Activated T-cell treated with anti-CD3 and anti-CD28 coated beads, Interleukin-2, amount 50 U/mL, for 24 hours (primary cell): ENCODE measurements at regions not wholly inside any gene's neighbourhood (a gene's known extent, or its start where the extent isn't known, plus 50 kb on each side); places are given as distances from the start of the nearest gene placed in this dataset.

Experiments
- DNase-seq: peaks from one replicate; pipeline ENCODE4 v3.0.0-alpha.2; 2020
- H3K27ac Mint-ChIP-seq: 2 replicates; pipeline ENCODE4 v1.8.0; 2020; ENCODE audit warnings: mild to moderate bottlenecking, mixed read lengths
- H3K27me3 Mint-ChIP-seq: 2 replicates; pipeline ENCODE4 v1.8.0; 2020; ENCODE audit warnings: mixed read lengths
- H3K36me3 Mint-ChIP-seq: 2 replicates; pipeline ENCODE4 v1.8.0; 2020; ENCODE audit warnings: low read depth, mixed read lengths
- H3K4me1 Mint-ChIP-seq: 2 replicates; pipeline ENCODE4 v1.8.0; 2020; ENCODE audit warnings: low read depth, mixed read lengths
- H3K4me3 Mint-ChIP-seq: 2 replicates; pipeline ENCODE4 v1.8.0; 2020; ENCODE audit warnings: mild to moderate bottlenecking, moderate library complexity, mixed read lengths
- H3K9me3 Mint-ChIP-seq: 2 replicates; pipeline ENCODE4 v1.8.0; 2020; ENCODE audit warnings: mixed read lengths

DNA sequence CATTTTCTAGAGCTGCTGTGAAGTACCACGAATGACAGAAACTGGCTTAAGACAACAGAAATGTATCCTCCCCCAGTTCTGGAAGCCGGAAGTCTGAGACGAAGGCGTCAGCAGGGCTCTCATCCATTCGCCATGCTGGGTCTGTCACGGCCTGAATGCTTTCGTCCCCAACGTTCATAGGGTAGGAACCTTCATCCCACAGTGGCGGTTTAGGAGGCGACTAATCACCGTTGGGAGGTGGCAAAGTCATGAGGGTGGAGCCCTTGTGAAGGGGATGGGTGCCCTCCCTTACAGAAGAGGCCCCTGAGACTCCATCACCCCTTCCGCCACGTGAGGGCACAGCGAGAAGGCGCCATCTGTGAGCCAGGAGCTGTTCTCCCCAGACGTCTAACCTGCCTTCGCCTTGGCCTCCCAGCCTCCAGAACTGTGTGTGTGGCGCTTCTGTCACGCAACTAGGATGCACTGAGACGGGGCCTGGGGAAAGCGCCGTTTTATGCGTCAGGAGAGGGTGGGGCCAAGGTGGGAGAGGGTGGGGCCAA, 250.3 kb downstream of the TTLL2 start:
- H3K27ac Mint-ChIP-seq, result no peak overlapping the region
- H3K4me3 Mint-ChIP-seq, result no peak overlapping the region
- no peaks in the 10 kb centered on the region for H3K9me3 Mint-ChIP-seq
- no peaks in the 10 kb centered on the region for H3K4me1 Mint-ChIP-seq
- H3K27me3 Mint-ChIP-seq, result peaks cover 19% of the 10 kb centered on the region
- H3K36me3 Mint-ChIP-seq, result no peaks in the 10 kb centered on the region
- DNase-seq, result no peak

DNA sequence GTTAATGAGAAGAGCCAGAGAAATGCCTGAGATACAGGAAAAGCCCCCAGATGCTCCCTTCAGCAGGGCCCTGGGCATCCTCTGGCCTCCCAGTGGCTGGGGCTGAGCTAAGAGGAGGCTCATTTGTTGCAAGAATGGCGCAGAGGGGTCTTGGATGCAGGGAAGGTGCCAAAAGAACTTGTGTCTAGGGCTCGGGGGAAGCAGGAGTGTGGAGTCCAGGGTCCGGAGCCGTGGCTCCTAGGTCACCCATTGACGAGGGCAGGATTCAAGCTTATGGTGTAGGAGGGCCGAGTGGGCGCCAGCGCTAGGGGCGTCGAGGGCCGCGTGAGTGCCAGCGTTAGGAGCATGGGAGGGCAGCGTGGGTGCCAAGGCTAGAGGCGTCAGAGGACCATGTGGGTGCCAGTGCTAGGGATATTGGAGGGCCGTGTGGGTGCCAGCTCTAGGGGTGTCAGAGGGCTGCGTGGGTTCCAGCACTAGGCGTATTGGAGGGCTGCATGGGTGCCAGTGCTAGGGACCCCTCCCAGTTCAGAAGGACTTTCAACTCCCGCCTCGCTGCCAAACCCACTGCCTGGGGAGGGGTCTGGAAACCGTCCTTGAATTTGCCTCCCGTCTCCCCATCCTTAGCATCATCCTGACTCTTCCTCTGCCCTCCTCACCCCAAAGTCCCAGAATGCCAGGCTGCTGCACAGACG, 250.5 kb upstream of the AFDN start:
- no peaks in the 10 kb centered on the region for H3K36me3 Mint-ChIP-seq
- H3K27ac Mint-ChIP-seq, result no peak overlapping the region
- no peak for DNase-seq
- peaks cover 19% of the 10 kb centered on the region for H3K27me3 Mint-ChIP-seq
- H3K4me3 Mint-ChIP-seq, result no peak overlapping the region
- H3K4me1 Mint-ChIP-seq, result no peaks in the 10 kb centered on the region
- no peaks in the 10 kb centered on the region for H3K9me3 Mint-ChIP-seq

DNA sequence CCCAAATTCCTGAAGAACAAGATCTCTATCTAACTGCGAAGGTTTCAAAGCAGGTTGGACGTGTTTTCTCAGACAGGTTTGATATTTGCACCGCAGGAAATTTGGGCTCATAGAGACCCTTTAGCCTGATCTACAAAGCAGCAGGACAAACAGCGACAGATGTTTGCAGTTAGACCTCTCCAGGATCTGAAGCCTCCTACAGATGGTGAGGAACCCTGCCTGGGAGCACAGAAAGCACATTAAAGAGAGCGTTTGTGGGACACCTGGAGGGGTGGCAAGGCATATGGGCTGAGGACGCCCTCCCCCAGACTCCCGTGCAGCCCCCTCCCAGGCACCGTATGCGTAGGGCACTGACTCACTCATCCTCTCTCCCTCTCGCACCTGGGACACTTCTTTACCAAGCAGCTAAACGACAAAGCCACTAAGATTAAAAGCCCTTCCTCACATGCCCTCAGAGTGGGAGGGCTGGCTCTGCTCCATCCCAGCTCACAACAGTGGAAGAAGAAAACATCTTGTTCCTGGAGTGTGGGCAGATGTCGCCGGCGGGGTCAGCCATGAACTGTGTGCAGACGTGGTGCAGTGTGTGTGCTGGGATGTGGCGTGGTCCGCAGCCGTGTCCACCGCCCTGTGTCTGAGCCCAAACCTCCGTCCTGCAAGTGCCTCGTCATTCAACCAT, 249.7 kb upstream of the AFDN start:
- Mint-ChIP-seq H3K9me3 (no peaks in the 10 kb centered on the region), H3K27ac (no peak overlapping the region), H3K36me3 (no peaks in the 10 kb centered on the region), H3K4me3 (no peak overlapping the region), H3K27me3 (peaks cover 19% of the 10 kb centered on the region), H3K4me1 (no peaks in the 10 kb centered on the region)
- DNase-seq, result no peak

DNA sequence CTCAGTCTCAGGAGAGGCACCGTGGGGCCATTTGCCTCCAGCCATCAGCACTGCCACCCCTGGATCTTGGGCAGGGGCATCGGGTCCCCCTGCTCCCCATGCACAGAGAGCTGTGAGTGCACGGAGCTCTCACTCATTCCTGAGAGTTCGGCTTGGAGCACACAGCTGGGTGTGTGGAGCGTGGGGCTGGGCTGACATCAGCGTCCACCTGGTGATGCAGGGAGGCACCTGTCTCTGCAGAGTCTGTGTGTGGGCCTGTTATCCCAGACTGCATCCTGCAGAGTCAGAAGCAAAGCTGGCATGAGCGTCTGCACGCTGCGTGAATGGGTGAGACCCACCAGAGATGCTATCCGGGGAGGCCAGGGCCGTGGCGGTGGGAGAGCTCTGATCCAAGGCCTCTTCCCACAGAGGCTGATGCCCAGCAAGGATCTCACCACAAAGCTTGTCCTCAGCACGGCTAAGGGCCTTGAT, 248.8 kb upstream of the AFDN start:
- peaks cover 18% of the 10 kb centered on the region for H3K27me3 Mint-ChIP-seq
- no peak for DNase-seq
- peaks cover 6% of the 10 kb centered on the region for H3K9me3 Mint-ChIP-seq
- no peaks in the 10 kb centered on the region for H3K36me3 Mint-ChIP-seq
- H3K4me3 Mint-ChIP-seq, result no peak overlapping the region
- no peak overlapping the region for H3K27ac Mint-ChIP-seq
- no peaks in the 10 kb centered on the region for H3K4me1 Mint-ChIP-seq

- Mint-ChIP-seq H3K27ac (no peak overlapping the region), H3K4me3 (no peak overlapping the region)
Measured at GRCh38 chr6:167578371-167578901, 248.3 kb upstream of the AFDN start.

GRCh38 chr6:167579806-167580618, 246.7 kb upstream of the AFDN start:
- Mint-ChIP-seq H3K27ac (no peak overlapping the region), H3K36me3 (no peaks in the 10 kb centered on the region), H3K9me3 (peaks cover 8% of the 10 kb centered on the region), H3K27me3 (peaks cover 22% of the 10 kb centered on the region), H3K4me1 (no peaks in the 10 kb centered on the region), H3K4me3 (no peak overlapping the region)
- DNase-seq, result no peak

More at GRCh38 chr6:167578371-167578901, 248.3 kb upstream of the AFDN start:
- H3K27me3 Mint-ChIP-seq, result peaks cover 21% of the 10 kb centered on the region
- DNase-seq, result no peak
- H3K9me3 Mint-ChIP-seq, result peaks cover 8% of the 10 kb centered on the region
- H3K36me3 Mint-ChIP-seq, result no peaks in the 10 kb centered on the region
- no peaks in the 10 kb centered on the region for H3K4me1 Mint-ChIP-seq

- no peak for DNase-seq
- Mint-ChIP-seq H3K4me3 (no peak overlapping the region), H3K9me3 (peaks cover 8% of the 10 kb centered on the region), H3K27me3 (peaks cover 27% of the 10 kb centered on the region), H3K36me3 (no peaks in the 10 kb centered on the region), H3K27ac (no peak overlapping the region), H3K4me1 (no peaks in the 10 kb centered on the region)
Measured at GRCh38 chr6:167580619-167580911, 246.1 kb upstream of the AFDN start.

- Mint-ChIP-seq H3K27ac (no peak overlapping the region), H3K36me3 (no peaks in the 10 kb centered on the region), H3K4me3 (no peak overlapping the region), H3K9me3 (peaks cover 8% of the 10 kb centered on the region), H3K27me3 (peaks cover 26% of the 10 kb centered on the region), H3K4me1 (no peaks in the 10 kb centered on the region)
- no peak for DNase-seq
Measured at GRCh38 chr6:167581637-167582036, 245.1 kb upstream of the AFDN start.

GRCh38 chr6:167583412-167583811, 243.3 kb upstream of the AFDN start:
- no peak for DNase-seq
- H3K27ac Mint-ChIP-seq, result no peak overlapping the region
- no peak overlapping the region for H3K4me3 Mint-ChIP-seq
- H3K9me3 Mint-ChIP-seq, result peaks cover 8% of the 10 kb centered on the region
- H3K4me1 Mint-ChIP-seq, result no peaks in the 10 kb centered on the region
- peaks cover 25% of the 10 kb centered on the region for H3K27me3 Mint-ChIP-seq
- H3K36me3 Mint-ChIP-seq, result no peaks in the 10 kb centered on the region

DNA sequence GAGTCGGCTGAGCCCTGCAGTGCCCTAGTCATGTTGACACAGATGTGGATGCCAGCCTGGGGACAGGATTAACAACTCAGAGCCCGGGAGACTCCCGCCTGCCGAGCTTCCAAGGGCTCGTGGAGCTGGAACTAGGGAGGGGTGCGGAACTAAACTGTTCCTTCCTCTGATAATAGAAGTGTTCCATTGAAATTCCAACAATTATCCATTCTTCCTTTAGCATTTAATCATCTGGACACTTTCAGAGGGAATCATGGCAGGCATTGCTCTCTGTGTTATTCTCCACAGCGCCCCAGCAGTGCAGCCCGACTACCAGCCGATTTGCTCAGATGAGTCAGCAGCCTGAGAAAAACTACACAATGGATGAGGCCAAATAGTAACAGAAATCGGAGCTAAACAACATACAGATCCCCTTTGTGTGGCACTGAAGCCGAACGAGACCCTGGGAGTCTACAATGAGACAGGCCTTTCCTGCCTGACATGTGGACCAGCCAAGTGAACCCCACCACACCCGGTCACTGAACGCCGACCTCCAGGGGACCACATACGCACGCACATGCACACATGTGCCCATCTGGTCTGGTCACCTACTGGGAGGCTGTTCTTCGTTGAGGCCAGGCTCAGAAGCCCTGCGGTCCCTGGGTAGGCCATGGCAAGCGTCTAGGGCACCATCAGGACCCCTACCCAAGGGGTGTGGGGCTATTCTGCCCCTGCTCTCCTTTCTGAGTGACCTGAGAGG, 238.4 kb upstream of the AFDN start:
- DNase-seq, result no peak
- Mint-ChIP-seq H3K9me3 (peaks cover 8% of the 10 kb centered on the region), H3K27me3 (peaks cover 8% of the 10 kb centered on the region), H3K27ac (no peak overlapping the region), H3K36me3 (no peaks in the 10 kb centered on the region), H3K4me3 (no peak overlapping the region), H3K4me1 (no peaks in the 10 kb centered on the region)

DNA sequence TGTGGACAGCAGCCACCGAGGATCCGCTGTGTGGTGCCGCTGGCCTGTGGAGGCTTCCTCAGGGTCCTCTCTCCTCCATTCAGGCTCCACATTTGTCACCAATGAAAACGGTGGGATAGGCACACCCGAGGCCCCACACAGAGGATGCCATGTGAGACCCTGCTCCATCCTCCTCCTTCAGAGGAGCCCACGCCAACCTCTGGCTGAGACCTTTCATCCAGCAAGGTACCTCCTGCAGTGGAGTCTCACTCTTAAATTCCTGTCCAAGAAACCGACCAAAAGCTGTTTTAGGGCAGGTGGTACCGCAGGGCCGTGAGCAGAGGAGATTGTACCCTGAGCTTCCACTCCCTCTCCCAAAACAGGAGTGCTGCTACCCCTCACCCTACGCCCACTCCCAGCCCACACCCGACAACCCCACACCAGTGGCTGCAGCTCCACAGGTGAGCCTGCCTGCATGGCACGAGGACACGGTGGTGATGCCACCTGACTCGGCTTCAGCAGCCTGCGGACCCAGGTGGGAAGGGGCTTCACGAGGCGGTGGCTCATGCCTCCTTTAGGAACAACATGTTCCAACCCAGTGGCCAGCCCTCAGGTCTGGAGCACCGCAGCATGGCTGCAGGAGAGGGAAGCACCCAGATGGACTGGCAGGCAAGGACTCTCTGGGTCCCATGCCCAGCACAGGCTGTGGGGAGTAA, 237.6 kb upstream of the AFDN start:
- H3K36me3 Mint-ChIP-seq, result no peaks in the 10 kb centered on the region
- no peak overlapping the region for H3K27ac Mint-ChIP-seq
- H3K4me1 Mint-ChIP-seq, result no peaks in the 10 kb centered on the region
- H3K4me3 Mint-ChIP-seq, result no peak overlapping the region
- DNase-seq, result no peak
- peaks cover 8% of the 10 kb centered on the region for H3K9me3 Mint-ChIP-seq
- peaks cover 6% of the 10 kb centered on the region for H3K27me3 Mint-ChIP-seq

DNA sequence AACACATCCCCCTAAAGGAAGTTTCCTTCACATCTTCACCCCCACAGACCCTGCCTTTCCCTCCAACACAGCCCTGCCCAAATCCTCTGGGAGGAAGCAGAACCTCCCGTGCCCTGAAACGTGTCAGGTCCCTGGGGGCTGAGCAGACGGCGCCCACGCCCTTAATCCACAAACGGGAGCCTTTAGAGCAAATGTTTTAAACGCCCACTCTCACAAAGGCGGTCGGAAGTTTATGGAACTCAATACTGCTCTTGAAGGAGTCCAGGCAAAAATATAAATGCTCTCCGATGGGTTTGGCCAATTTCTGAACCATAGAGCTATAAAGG, 237.1 kb upstream of the AFDN start:
- no peaks in the 10 kb centered on the region for H3K4me1 Mint-ChIP-seq
- no peaks in the 10 kb centered on the region for H3K36me3 Mint-ChIP-seq
- H3K27me3 Mint-ChIP-seq, result peaks cover 6% of the 10 kb centered on the region
- H3K4me3 Mint-ChIP-seq, result no peak overlapping the region
- H3K9me3 Mint-ChIP-seq, result peaks cover 8% of the 10 kb centered on the region
- no peak for DNase-seq
- no peak overlapping the region for H3K27ac Mint-ChIP-seq

DNA sequence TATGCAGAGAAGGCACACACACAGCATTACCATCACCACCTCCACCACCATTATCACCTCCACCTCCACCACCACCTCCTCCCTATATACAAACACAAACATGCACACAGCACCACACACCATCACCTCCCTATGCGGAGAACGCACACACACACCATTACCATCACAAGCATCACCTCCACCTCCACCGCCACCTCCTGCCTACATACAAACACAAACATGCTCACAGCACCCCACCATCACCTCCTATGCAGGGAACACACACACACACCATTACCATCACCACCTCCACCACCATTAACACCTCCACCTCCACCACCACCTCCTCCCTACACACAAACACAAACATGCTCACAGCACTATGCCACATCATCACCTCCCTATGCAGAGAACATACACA, 236.5 kb upstream of the AFDN start:
- peaks cover 5% of the 10 kb centered on the region for H3K27me3 Mint-ChIP-seq
- H3K36me3 Mint-ChIP-seq, result no peaks in the 10 kb centered on the region
- H3K4me1 Mint-ChIP-seq, result no peaks in the 10 kb centered on the region
- no peak overlapping the region for H3K4me3 Mint-ChIP-seq
- no peak overlapping the region for H3K27ac Mint-ChIP-seq
- H3K9me3 Mint-ChIP-seq, result peaks cover 8% of the 10 kb centered on the region
- DNase-seq, result no peak
